ENCODE measurements at regions not wholly inside any gene's neighbourhood (a gene's known extent, or its start where the extent isn't known, plus 50 kb on each side); places are given as distances from the start of the nearest gene placed in this dataset.

DNA sequence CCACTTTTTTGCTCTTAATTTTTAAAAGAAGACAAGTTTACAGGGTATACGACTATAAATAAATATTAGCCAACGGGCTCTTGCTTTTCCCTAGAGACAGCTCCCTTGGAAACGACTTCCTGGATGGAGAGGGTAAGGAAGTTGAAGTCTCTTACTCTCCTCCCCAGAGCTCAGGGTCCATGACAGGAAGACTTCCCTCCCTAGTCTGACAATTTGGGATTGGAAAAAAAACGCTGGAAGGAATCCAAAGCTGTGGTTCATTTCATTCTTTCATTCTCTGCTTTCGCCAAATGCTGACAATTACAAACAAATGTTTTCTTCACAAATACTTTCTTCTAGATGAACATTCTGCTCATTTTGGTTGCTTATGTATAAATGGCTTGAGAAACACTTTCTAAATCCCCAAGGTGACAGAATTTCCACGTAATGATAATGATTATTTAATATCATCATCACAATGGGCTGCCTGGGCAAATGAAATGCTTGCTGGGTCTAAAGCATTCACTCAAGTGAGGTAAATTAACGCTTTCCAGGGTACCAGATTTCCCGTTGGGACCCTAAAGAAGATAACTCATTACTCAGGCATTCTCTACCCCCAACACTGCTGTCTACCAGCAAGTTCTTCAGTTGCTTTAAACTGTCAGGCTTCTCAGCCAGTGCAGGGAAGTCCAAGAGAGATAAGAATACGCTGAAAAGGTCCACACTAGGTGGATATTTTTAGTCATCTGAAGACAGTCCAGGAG, 139.8 kb upstream of the SLC30A5 start:
- no peak overlapping the region for H3K27ac ChIP-seq
- ATAC-seq, result peak; percentile 45
- DNase-seq, result peak in 1 of 4 donors; percentile 28
- no peaks in the 10 kb centered on the region for H3K27me3 ChIP-seq
- TF ChIP-seq CTCF (IDR thresholded peaks at IDR 0.05) (no peak), POLR2A (IDR thresholded peaks at IDR 0.05) (no peak)
- no peaks in the 10 kb centered on the region for H3K36me3 ChIP-seq (replicated peaks in 1 of 2; ENCODE audit: insufficient read depth in 1 of 2, low read depth in 2 of 2)
- H3K4me1 ChIP-seq, result no peaks in the 10 kb centered on the region
- no peaks in the 10 kb centered on the region for H3K9me3 ChIP-seq
- intact Hi-C loops (cut with DNase I), result no loop called here
- 46 to 52% methylated on average over 9 of the region's 9 CpGs for WGBS, 2 donors
- no peak overlapping the region for H3K4me3 ChIP-seq

GRCh38 chr5:68954618-68954910, 139.2 kb upstream of the SLC30A5 start:
- Histone ChIP-seq H3K4me3 (no peak overlapping the region), H3K27me3 (no peaks in the 10 kb centered on the region), H3K27ac (no peak overlapping the region), H3K36me3 (replicated peaks in 1 of 2; ENCODE audit: insufficient read depth in 1 of 2, low read depth in 2 of 2) (no peaks in the 10 kb centered on the region), H3K9me3 (no peaks in the 10 kb centered on the region), H3K4me1 (no peaks in the 10 kb centered on the region)
- WGBS, 2 donors, result 68 to 95% methylated on average over 2 of the region's 2 CpGs
- ATAC-seq, result no peak
- intact Hi-C loops (cut with DNase I), result no loop called here
- no peak for DNase-seq
- no peak for TF ChIP-seq CTCF (IDR thresholded peaks at IDR 0.05)
- TF ChIP-seq POLR2A (IDR thresholded peaks at IDR 0.05), result no peak

- intact Hi-C loops (cut with DNase I), result no loop called here
- TF ChIP-seq POLR2A (IDR thresholded peaks at IDR 0.05), result no peak
- TF ChIP-seq CTCF (IDR thresholded peaks at IDR 0.05), result no peak
- Histone ChIP-seq H3K9me3 (no peaks in the 10 kb centered on the region), H3K36me3 (replicated peaks in 1 of 2; ENCODE audit: insufficient read depth in 1 of 2, low read depth in 2 of 2) (no peaks in the 10 kb centered on the region), H3K4me3 (no peak overlapping the region), H3K27me3 (no peaks in the 10 kb centered on the region), H3K27ac (no peak overlapping the region), H3K4me1 (peaks cover 2% of the 10 kb centered on the region)
- DNase-seq, result no peak
- no peak for ATAC-seq
These were observed 136.2 kb upstream of the SLC30A5 start for GRCh38 chr5:68957591-68957990.

DNA sequence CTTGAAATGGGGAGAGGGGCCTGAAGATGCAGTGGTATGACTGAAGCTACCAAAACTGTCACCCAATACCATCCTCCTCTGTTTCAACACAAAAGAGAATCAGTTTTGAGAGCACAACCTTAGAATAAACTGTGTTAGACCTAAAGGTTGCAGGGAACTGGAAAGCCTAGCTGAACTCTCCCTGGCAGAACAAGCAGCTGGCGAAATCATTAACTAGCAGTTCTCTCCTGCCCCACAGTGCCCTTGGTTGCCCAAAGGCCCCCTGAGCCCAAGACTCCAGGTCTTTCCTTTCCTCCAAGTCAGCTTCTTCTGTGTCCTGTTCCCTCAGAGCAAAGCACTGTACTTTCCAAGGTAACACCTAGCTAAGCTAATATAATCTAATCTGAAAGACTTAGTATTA, 135.4 kb upstream of the SLC30A5 start:
- H3K4me3 ChIP-seq, result no peak overlapping the region
- no peak for DNase-seq
- ATAC-seq, result no peak
- intact Hi-C loops (cut with DNase I), result no loop called here
- H3K36me3 ChIP-seq (replicated peaks in 1 of 2; ENCODE audit: insufficient read depth in 1 of 2, low read depth in 2 of 2), result no peaks in the 10 kb centered on the region
- TF ChIP-seq POLR2A (IDR thresholded peaks at IDR 0.05) (no peak), CTCF (IDR thresholded peaks at IDR 0.05) (no peak)
- no peaks in the 10 kb centered on the region for H3K9me3 ChIP-seq
- H3K27me3 ChIP-seq, result no peaks in the 10 kb centered on the region
- no peak overlapping the region for H3K27ac ChIP-seq
- peaks cover 4% of the 10 kb centered on the region for H3K4me1 ChIP-seq
- WGBS, 2 donors, result 83 to 89% methylated on average over 1 of the region's 1 CpG

GRCh38 chr5:68960456-68960855, 133.4 kb upstream of the SLC30A5 start:
- ATAC-seq (no peak), DNase-seq (no peak)
- Histone ChIP-seq H3K4me1 (peaks cover 4% of the 10 kb centered on the region), H3K27me3 (no peaks in the 10 kb centered on the region), H3K36me3 (replicated peaks in 1 of 2; ENCODE audit: insufficient read depth in 1 of 2, low read depth in 2 of 2) (no peaks in the 10 kb centered on the region), H3K27ac (no peak overlapping the region), H3K4me3 (no peak overlapping the region), H3K9me3 (no peaks in the 10 kb centered on the region)
- 60 to 71% methylated on average over 4 of the region's 4 CpGs for WGBS, 2 donors
- no peak for TF ChIP-seq POLR2A (IDR thresholded peaks at IDR 0.05)
- no peak for TF ChIP-seq CTCF (IDR thresholded peaks at IDR 0.05)
- intact Hi-C loops (cut with DNase I), result loop anchor here (10.0 kb wide), 1 partner anchor 666 kb away; no protein-coding TSS in a partner anchor
